ENCODE measurements at regions not wholly inside any gene's neighbourhood (a gene's known extent, or its start where the extent isn't known, plus 50 kb on each side); places are given as distances from the start of the nearest gene placed in this dataset.
"Not testable (repeated sequence)": the region's sequence is repeated elsewhere in the genome, so short reads cannot be mapped to it uniquely, and the experiment has no call there.

GRCh38 chr20:6311841-6312655 lies 189.2 kb upstream of the FERMT1 start:
- peaks cover 20% of the 10 kb centered on the region for H3K9me3 Mint-ChIP-seq

GRCh38 chr20:6311097-6311496 lies 188.3 kb upstream of the FERMT1 start:
- no peaks in the 10 kb centered on the region for H3K36me3 Mint-ChIP-seq
- DNase-seq (ENCODE audit: low spot score): no peak
- no peaks in the 10 kb centered on the region for H3K4me1 Mint-ChIP-seq (ENCODE audit: low read depth in 2 of 2)
- ATAC-seq: no peak
- H3K9me3 Mint-ChIP-seq: peaks cover 24% of the 10 kb centered on the region
- no peak overlapping the region for H3K27ac Mint-ChIP-seq
- no peak overlapping the region for H3K4me3 Mint-ChIP-seq
- H3K27me3 Mint-ChIP-seq: no peaks in the 10 kb centered on the region

More at GRCh38 chr20:6311841-6312655, 189.2 kb upstream of the FERMT1 start:
- Mint-ChIP-seq H3K27ac (no peak overlapping the region), H3K4me3 (no peak overlapping the region), H3K36me3 (no peaks in the 10 kb centered on the region), H3K4me1 (ENCODE audit: low read depth in 2 of 2) (no peaks in the 10 kb centered on the region), H3K27me3 (no peaks in the 10 kb centered on the region)
- DNase-seq (ENCODE audit: low spot score) (no peak), ATAC-seq (no peak)

GRCh38 chr20:6305536-6305935 lies 182.7 kb upstream of the FERMT1 start:
- Mint-ChIP-seq H3K4me3 (no peak overlapping the region), H3K27me3 (no peaks in the 10 kb centered on the region), H3K9me3 (peaks cover 13% of the 10 kb centered on the region), H3K4me1 (ENCODE audit: low read depth in 2 of 2) (no peaks in the 10 kb centered on the region), H3K27ac (no peak overlapping the region), H3K36me3 (no peaks in the 10 kb centered on the region)
- ATAC-seq (no peak), DNase-seq (ENCODE audit: low spot score) (no peak)

- no peak overlapping the region for H3K4me3 Mint-ChIP-seq
- H3K9me3 Mint-ChIP-seq: peaks cover 3% of the 10 kb centered on the region
- ATAC-seq (no peak), DNase-seq (ENCODE audit: low spot score) (no peak)
- no peak overlapping the region for H3K27ac Mint-ChIP-seq
- H3K27me3 Mint-ChIP-seq: no peaks in the 10 kb centered on the region
- no peaks in the 10 kb centered on the region for H3K36me3 Mint-ChIP-seq
- H3K4me1 Mint-ChIP-seq (ENCODE audit: low read depth in 2 of 2): no peaks in the 10 kb centered on the region
Measured at GRCh38 chr20:6302041-6302440, 179.2 kb upstream of the FERMT1 start.

- Mint-ChIP-seq H3K4me1 (ENCODE audit: low read depth in 2 of 2) (no peaks in the 10 kb centered on the region), H3K4me3 (no peak overlapping the region), H3K36me3 (no peaks in the 10 kb centered on the region), H3K9me3 (no peaks in the 10 kb centered on the region), H3K27me3 (no peaks in the 10 kb centered on the region), H3K27ac (no peak overlapping the region)
- DNase-seq (ENCODE audit: low spot score): no peak
- ATAC-seq: no peak
Measured at GRCh38 chr20:6299456-6299855, 176.6 kb upstream of the FERMT1 start.

GRCh38 chr20:6298049-6298448 lies 175.2 kb upstream of the FERMT1 start:
- no peaks in the 10 kb centered on the region for H3K9me3 Mint-ChIP-seq
- H3K4me1 Mint-ChIP-seq (ENCODE audit: low read depth in 2 of 2): no peaks in the 10 kb centered on the region
- no peaks in the 10 kb centered on the region for H3K27me3 Mint-ChIP-seq
- DNase-seq (ENCODE audit: low spot score) (no peak), ATAC-seq (no peak)
- no peak overlapping the region for H3K27ac Mint-ChIP-seq
- no peaks in the 10 kb centered on the region for H3K36me3 Mint-ChIP-seq
- H3K4me3 Mint-ChIP-seq: no peak overlapping the region

- no peaks in the 10 kb centered on the region for H3K36me3 Mint-ChIP-seq
- H3K4me3 Mint-ChIP-seq: no peak overlapping the region
- no peak for ATAC-seq
- no peaks in the 10 kb centered on the region for H3K9me3 Mint-ChIP-seq
- no peaks in the 10 kb centered on the region for H3K27me3 Mint-ChIP-seq
- DNase-seq (ENCODE audit: low spot score): no peak
- no peak overlapping the region for H3K27ac Mint-ChIP-seq
- no peaks in the 10 kb centered on the region for H3K4me1 Mint-ChIP-seq (ENCODE audit: low read depth in 2 of 2)
Measured at GRCh38 chr20:6295867-6296256, 173.0 kb upstream of the FERMT1 start.

- Mint-ChIP-seq H3K36me3 (no peaks in the 10 kb centered on the region), H3K27me3 (no peaks in the 10 kb centered on the region), H3K4me1 (ENCODE audit: low read depth in 2 of 2) (no peaks in the 10 kb centered on the region), H3K27ac (no peak overlapping the region), H3K4me3 (no peak overlapping the region), H3K9me3 (no peaks in the 10 kb centered on the region)
- ATAC-seq: no peak
- DNase-seq (ENCODE audit: low spot score): no peak
Measured at GRCh38 chr20:6295127-6295866, 172.5 kb upstream of the FERMT1 start.

GRCh38 chr20:6287471-6287870 lies 164.6 kb upstream of the FERMT1 start:
- Mint-ChIP-seq H3K36me3 (peaks cover 5% of the 10 kb centered on the region), H3K9me3 (peaks cover 5% of the 10 kb centered on the region), H3K27me3 (no peaks in the 10 kb centered on the region), H3K27ac (no peak overlapping the region), H3K4me1 (ENCODE audit: low read depth in 2 of 2) (no peaks in the 10 kb centered on the region), H3K4me3 (no peak overlapping the region)
- no peak for ATAC-seq
- no peak for DNase-seq (ENCODE audit: low spot score)

- Mint-ChIP-seq H3K27ac (no peak overlapping the region), H3K9me3 (peaks cover 8% of the 10 kb centered on the region), H3K27me3 (no peaks in the 10 kb centered on the region), H3K4me1 (ENCODE audit: low read depth in 2 of 2) (no peaks in the 10 kb centered on the region), H3K36me3 (peaks cover 7% of the 10 kb centered on the region), H3K4me3 (no peak overlapping the region)
- DNase-seq (ENCODE audit: low spot score) (no peak), ATAC-seq (no peak)
Measured at GRCh38 chr20:6282642-6283041, 159.8 kb upstream of the FERMT1 start.

GRCh38 chr20:6277661-6278240 lies 154.9 kb upstream of the FERMT1 start:
- Mint-ChIP-seq H3K4me3 (no peak overlapping the region), H3K4me1 (ENCODE audit: low read depth in 2 of 2) (no peaks in the 10 kb centered on the region), H3K9me3 (peaks cover 8% of the 10 kb centered on the region), H3K36me3 (peaks cover 5% of the 10 kb centered on the region), H3K27me3 (no peaks in the 10 kb centered on the region), H3K27ac (no peak overlapping the region)
- DNase-seq (ENCODE audit: low spot score): no peak
- ATAC-seq: no peak

GRCh38 chr20:6270404-6270803 lies 147.6 kb upstream of the FERMT1 start:
- H3K27me3 Mint-ChIP-seq; H3K36me3 Mint-ChIP-seq; H3K9me3 Mint-ChIP-seq; ATAC-seq; DNase-seq (ENCODE audit: low spot score); H3K4me1 Mint-ChIP-seq (ENCODE audit: low read depth in 2 of 2); H3K4me3 Mint-ChIP-seq; H3K27ac Mint-ChIP-seq: not testable (repeated sequence)

GRCh38 chr20:6269168-6269873 lies 146.5 kb upstream of the FERMT1 start:
- H3K27me3 Mint-ChIP-seq: no peaks in the 10 kb centered on the region
- ATAC-seq (no peak), DNase-seq (ENCODE audit: low spot score) (no peak)
- no peaks in the 10 kb centered on the region for H3K4me1 Mint-ChIP-seq (ENCODE audit: low read depth in 2 of 2)
- no peak overlapping the region for H3K27ac Mint-ChIP-seq
- no peaks in the 10 kb centered on the region for H3K36me3 Mint-ChIP-seq
- H3K9me3 Mint-ChIP-seq: no peaks in the 10 kb centered on the region
- H3K4me3 Mint-ChIP-seq: no peak overlapping the region
